Left ventricle myocardium inferior (tissue), 1 donor: ENCODE measurements at regions not wholly inside any gene's neighbourhood (a gene's known extent, or its start where the extent isn't known, plus 50 kb on each side); places are given as distances from the start of the nearest gene placed in this dataset.
"Not testable (repeated sequence)": the region's sequence is repeated elsewhere in the genome, so short reads cannot be mapped to it uniquely, and the experiment has no call there.

Experiments
- DNase-seq: peaks from one replicate; pipeline ENCODE4 v3.0.0-alpha.2; 2020
- H3K27ac ChIP-seq: fragments of 200-600 bp; replicated peaks from 2 replicates; pipeline ENCODE4 v1.8.0; 2021
- H3K27me3 ChIP-seq: fragments of 200-600 bp; 2 replicates; pipeline ENCODE4 v1.8.0; 2021; ENCODE audit warnings: low read depth
- H3K36me3 ChIP-seq: fragments of 200-600 bp; 2 replicates; pipeline ENCODE4 v1.8.0; 2021
- H3K4me1 ChIP-seq: fragments of 200-600 bp; 2 replicates; pipeline ENCODE4 v1.8.0; 2021
- H3K4me3 ChIP-seq: fragments of 200-600 bp; 2 replicates; pipeline ENCODE4 v1.8.0; 2021; ENCODE audit warnings: mild to moderate bottlenecking, moderate library complexity
- H3K9me3 ChIP-seq: fragments of 200-600 bp; replicated peaks from 2 replicates; pipeline ENCODE4 v1.8.0; 2021
- intact Hi-C: fragments of 100-400 bp; cut with micrococcal nuclease; formaldehyde crosslinking; loops from one replicate; pipeline ENCODE4 v1.11.0; 2022
- TF ChIP-seq, protein P1 (sequence below): fragments of 200-600 bp; IDR thresholded peaks from 2 replicates; pipeline ENCODE4 v1.8.0; 2021; ENCODE audit warnings: antibody characterized with exemption, mild to moderate bottlenecking, borderline replicate concordance
- donor health status: DM: no; HTN: yes; CAD: no; lungs with severe emphysema.

DNA sequence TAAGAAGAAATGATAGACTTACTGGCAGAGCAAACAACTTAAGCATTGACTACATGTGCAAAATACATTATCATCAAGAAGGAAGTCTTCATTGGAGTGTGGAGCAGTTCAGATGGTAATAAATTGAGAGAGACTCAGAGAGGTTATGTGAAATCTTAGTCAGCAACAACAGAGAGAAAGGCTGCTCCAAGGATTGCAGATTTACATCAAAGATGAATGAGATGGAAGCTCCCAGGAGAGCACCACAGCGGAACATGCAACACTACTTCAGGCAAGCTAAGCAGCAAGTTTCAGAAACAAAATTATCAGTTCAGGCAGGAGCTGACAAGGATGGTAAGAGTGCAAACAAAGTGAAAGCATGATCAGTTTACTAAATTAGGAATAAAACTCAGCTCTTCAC, 882.3 kb downstream of the LRFN5 start:
- Histone ChIP-seq H3K4me1 (no peaks in the 10 kb centered on the region), H3K27me3 (no peaks in the 10 kb centered on the region), H3K4me3 (no peak overlapping the region), H3K36me3 (no peaks in the 10 kb centered on the region), H3K9me3 (no peaks in the 10 kb centered on the region), H3K27ac (no peak overlapping the region)
- TF ChIP-seq, protein P1, sequence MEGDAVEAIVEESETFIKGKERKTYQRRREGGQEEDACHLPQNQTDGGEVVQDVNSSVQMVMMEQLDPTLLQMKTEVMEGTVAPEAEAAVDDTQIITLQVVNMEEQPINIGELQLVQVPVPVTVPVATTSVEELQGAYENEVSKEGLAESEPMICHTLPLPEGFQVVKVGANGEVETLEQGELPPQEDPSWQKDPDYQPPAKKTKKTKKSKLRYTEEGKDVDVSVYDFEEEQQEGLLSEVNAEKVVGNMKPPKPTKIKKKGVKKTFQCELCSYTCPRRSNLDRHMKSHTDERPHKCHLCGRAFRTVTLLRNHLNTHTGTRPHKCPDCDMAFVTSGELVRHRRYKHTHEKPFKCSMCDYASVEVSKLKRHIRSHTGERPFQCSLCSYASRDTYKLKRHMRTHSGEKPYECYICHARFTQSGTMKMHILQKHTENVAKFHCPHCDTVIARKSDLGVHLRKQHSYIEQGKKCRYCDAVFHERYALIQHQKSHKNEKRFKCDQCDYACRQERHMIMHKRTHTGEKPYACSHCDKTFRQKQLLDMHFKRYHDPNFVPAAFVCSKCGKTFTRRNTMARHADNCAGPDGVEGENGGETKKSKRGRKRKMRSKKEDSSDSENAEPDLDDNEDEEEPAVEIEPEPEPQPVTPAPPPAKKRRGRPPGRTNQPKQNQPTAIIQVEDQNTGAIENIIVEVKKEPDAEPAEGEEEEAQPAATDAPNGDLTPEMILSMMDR, result no peak
- intact Hi-C loops, result no loop called here
- no peak for DNase-seq

DNA sequence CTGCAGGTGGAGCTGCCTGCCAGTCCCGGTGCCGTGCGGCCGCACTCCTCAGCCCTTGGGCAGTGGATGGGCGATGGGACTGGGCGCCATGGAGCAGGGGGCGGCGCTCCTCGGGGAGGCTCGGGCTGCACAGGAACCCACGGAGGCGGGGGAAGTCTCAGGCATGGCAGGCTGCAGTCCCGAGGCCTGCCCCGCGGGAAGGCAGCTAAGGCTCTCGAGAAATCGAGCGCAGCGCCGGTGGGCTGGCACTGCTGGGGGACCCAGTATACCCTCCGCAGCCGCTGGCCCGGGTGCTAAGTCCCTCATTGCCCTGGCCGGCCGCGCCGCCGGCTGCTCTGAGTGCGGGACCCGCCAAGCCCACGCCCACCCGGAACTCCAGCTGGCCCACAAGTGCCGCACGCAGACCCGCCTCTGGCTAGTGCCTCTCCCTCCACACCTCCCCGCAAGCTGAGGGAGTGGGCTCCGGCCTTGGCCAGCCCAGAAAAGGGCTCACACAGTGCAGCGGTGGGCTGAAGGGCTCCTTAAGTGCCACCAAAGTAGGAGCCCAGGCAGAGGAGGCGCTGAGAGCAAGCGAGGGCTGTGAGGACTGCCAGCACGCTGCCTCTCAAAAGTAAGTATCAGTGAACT, 875.8 kb downstream of the LRFN5 start:
- H3K27me3 ChIP-seq, H3K9me3 ChIP-seq, H3K4me3 ChIP-seq, DNase-seq, H3K27ac ChIP-seq, intact Hi-C loops, H3K36me3 ChIP-seq, H3K4me1 ChIP-seq: not testable (repeated sequence)

- H3K27ac ChIP-seq, DNase-seq, H3K4me3 ChIP-seq, H3K27me3 ChIP-seq, H3K4me1 ChIP-seq, H3K9me3 ChIP-seq, intact Hi-C loops, H3K36me3 ChIP-seq: not testable (repeated sequence)
These were observed 875.0 kb downstream of the LRFN5 start for GRCh38 chr14:42481714-42482113.

DNA sequence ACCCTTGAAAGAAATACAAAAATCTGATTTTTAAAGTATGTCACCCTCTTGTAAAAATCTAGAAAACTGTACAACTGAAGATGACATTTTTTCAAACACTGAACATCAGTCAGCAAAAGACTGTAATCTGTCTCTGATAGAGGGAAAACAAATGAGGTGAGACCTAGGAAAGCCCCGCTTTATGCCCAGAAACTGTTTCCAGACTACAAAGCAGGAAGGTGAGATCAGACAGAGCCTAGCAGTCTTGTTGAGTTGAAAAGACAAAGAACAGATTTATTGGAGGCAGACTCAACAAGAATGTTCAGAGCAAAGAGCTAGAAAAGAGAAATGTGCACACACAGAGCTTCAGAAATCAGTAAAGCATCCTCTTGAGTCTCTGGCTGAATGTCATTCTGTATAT, 873.6 kb downstream of the LRFN5 start:
- Histone ChIP-seq H3K36me3 (no peaks in the 10 kb centered on the region), H3K4me1 (no peaks in the 10 kb centered on the region), H3K9me3 (no peaks in the 10 kb centered on the region), H3K4me3 (no peak overlapping the region), H3K27me3 (no peaks in the 10 kb centered on the region), H3K27ac (no peak overlapping the region)
- intact Hi-C loops, result no loop called here
- TF ChIP-seq, protein P1, result no peak
- DNase-seq, result no peak

GRCh38 chr14:42475289-42475688, 868.6 kb downstream of the LRFN5 start:
- TF ChIP-seq, protein P1, result no peak
- intact Hi-C loops, result no loop called here

DNA sequence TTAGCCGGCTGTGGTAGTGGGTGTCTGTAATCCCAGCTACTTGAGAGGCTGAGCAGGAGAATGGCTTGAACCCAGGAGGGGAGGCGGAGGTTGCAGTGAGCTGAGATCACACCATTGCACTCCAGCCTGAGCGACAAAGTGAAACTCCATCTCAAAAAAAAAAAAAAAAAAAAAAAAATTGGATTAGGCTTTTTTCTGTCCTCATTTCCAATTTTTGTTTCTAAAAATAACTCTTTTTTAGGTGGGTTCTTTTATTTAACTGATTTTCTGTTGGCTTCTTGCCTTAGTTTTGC, 863.7 kb downstream of the LRFN5 start:
- Histone ChIP-seq H3K27ac (no peak overlapping the region), H3K36me3 (no peaks in the 10 kb centered on the region), H3K4me1 (no peaks in the 10 kb centered on the region), H3K27me3 (no peaks in the 10 kb centered on the region), H3K4me3 (no peak overlapping the region), H3K9me3 (no peaks in the 10 kb centered on the region)
- DNase-seq, result no peak
- intact Hi-C loops, result no loop called here
- TF ChIP-seq, protein P1, result no peak

More at GRCh38 chr14:42475289-42475688, 868.6 kb downstream of the LRFN5 start:
- no peaks in the 10 kb centered on the region for H3K36me3 ChIP-seq
- no peak overlapping the region for H3K4me3 ChIP-seq
- H3K9me3 ChIP-seq, result no peaks in the 10 kb centered on the region
- DNase-seq, result no peak
- H3K27me3 ChIP-seq, result no peaks in the 10 kb centered on the region
- no peaks in the 10 kb centered on the region for H3K4me1 ChIP-seq
- no peak overlapping the region for H3K27ac ChIP-seq
